ENCODE measurements at regions not wholly inside any gene's neighbourhood (a gene's known extent, or its start where the extent isn't known, plus 50 kb on each side); places are given as distances from the start of the nearest gene placed in this dataset.

- Histone ChIP-seq H3K9me3 (ENCODE audit: control insufficient read depth in 1 of 2, insufficient read depth in 1 of 2, low read length in 2 of 2) (no peaks in the 10 kb centered on the region), H3K4me3 (ENCODE audit: low read length) (no peak overlapping the region), H3K4me1 (ENCODE audit: insufficient read depth, low read length) (no peaks in the 10 kb centered on the region), H3K36me3 (ENCODE audit: insufficient read depth, low read length) (no peaks in the 10 kb centered on the region), H3K27ac (ENCODE audit: low read depth in 1 of 2, low read length in 2 of 2) (no peak overlapping the region), H3K27me3 (ENCODE audit: control insufficient read depth in 1 of 2, insufficient read depth in 2 of 2, low read length in 2 of 2) (no peaks in the 10 kb centered on the region)
- no peak overlapping the region for H3K27ac Mint-ChIP-seq
- intact Hi-C loops (cut with DNase I, micrococcal nuclease): no loop called here
- H3K4me1 Mint-ChIP-seq (ENCODE audit: low read depth): no peaks in the 10 kb centered on the region
- H3K27me3 Mint-ChIP-seq: peaks cover 11% of the 10 kb centered on the region
- TF ChIP-seq CTCF (IDR thresholded peaks at IDR 0.05): no peak
- CTCF ChIA-PET: no interaction called here
- DNase-seq (no peak), ATAC-seq (ENCODE audit: poor library complexity) (no peak)
- H3K9me3 Mint-ChIP-seq: no peaks in the 10 kb centered on the region
- POLR2A ChIA-PET: no interaction called here
- no peaks in the 10 kb centered on the region for H3K36me3 Mint-ChIP-seq (ENCODE audit: low read depth)
- H3K4me3 Mint-ChIP-seq: no peak overlapping the region
Observed at GRCh38 chr1:99534638-99534930, 111.3 kb upstream of the PALMD start.

DNA sequence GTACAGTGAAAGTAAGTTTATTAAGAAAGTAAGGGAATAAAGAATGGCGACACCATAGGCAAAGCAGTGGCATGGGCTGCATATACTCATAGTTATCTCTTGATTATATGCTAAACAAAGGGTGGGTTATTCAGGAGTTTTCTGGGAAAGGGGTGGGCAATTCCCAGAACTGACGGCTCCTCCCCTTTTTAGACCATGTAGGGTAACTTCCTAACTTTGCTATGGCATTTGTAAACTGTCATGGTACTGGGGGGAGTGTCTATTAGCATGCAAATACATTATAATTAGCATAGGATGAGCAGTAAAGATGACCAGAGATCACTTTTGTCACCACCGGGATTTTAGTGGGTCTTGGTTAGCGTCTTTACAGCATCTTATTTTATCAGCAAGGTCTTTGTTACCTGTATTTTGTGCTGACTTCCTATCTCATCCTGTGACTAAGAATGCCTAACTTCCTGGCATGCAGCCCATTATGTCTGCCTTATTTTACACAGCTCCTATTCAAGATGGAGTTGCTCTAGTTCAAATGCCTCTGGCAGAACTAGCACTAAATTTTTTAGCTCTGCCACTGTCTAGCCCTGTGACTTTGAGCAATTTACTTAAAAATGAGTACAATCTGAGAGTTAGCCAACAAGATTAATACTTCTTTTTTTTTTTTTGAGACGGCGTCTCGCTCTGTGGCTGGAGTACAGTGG, 110.3 kb upstream of the PALMD start:
- Mint-ChIP-seq H3K4me3 (no peak overlapping the region), H3K9me3 (no peaks in the 10 kb centered on the region), H3K4me1 (ENCODE audit: low read depth) (no peaks in the 10 kb centered on the region), H3K27ac (no peak overlapping the region), H3K36me3 (ENCODE audit: low read depth) (no peaks in the 10 kb centered on the region), H3K27me3 (peaks cover 11% of the 10 kb centered on the region)
- Histone ChIP-seq H3K4me3 (ENCODE audit: low read length) (no peak overlapping the region), H3K27ac (ENCODE audit: low read depth in 1 of 2, low read length in 2 of 2) (no peak overlapping the region), H3K27me3 (ENCODE audit: control insufficient read depth in 1 of 2, insufficient read depth in 2 of 2, low read length in 2 of 2) (no peaks in the 10 kb centered on the region), H3K36me3 (ENCODE audit: insufficient read depth, low read length) (no peaks in the 10 kb centered on the region), H3K9me3 (ENCODE audit: control insufficient read depth in 1 of 2, insufficient read depth in 1 of 2, low read length in 2 of 2) (no peaks in the 10 kb centered on the region), H3K4me1 (ENCODE audit: insufficient read depth, low read length) (no peaks in the 10 kb centered on the region)
- CTCF ChIA-PET: no interaction called here
- no peak for DNase-seq
- intact Hi-C loops (cut with DNase I, micrococcal nuclease): no loop called here
- no peak for TF ChIP-seq CTCF (IDR thresholded peaks at IDR 0.05)
- no peak for ATAC-seq (ENCODE audit: poor library complexity)
- POLR2A ChIA-PET: no interaction called here

- ATAC-seq (ENCODE audit: poor library complexity): no peak
- H3K27ac ChIP-seq (ENCODE audit: low read depth in 1 of 2, low read length in 2 of 2): no peak overlapping the region
- Mint-ChIP-seq H3K27ac (no peak overlapping the region), H3K36me3 (ENCODE audit: low read depth) (no peaks in the 10 kb centered on the region), H3K27me3 (peaks cover 9% of the 10 kb centered on the region), H3K9me3 (no peaks in the 10 kb centered on the region), H3K4me1 (ENCODE audit: low read depth) (no peaks in the 10 kb centered on the region), H3K4me3 (no peak overlapping the region)
- no peaks in the 10 kb centered on the region for H3K27me3 ChIP-seq (ENCODE audit: control insufficient read depth in 1 of 2, insufficient read depth in 2 of 2, low read length in 2 of 2)
- DNase-seq: no peak
- no peak overlapping the region for H3K4me3 ChIP-seq (ENCODE audit: low read length)
- intact Hi-C loops (cut with DNase I, micrococcal nuclease): no loop called here
- no peaks in the 10 kb centered on the region for H3K36me3 ChIP-seq (ENCODE audit: insufficient read depth, low read length)
- POLR2A ChIA-PET: no interaction called here
- TF ChIP-seq CTCF (IDR thresholded peaks at IDR 0.05): no peak
- no peaks in the 10 kb centered on the region for H3K4me1 ChIP-seq (ENCODE audit: insufficient read depth, low read length)
- CTCF ChIA-PET: no interaction called here
- no peaks in the 10 kb centered on the region for H3K9me3 ChIP-seq (ENCODE audit: control insufficient read depth in 1 of 2, insufficient read depth in 1 of 2, low read length in 2 of 2)
Observed at GRCh38 chr1:99537886-99538617, 107.9 kb upstream of the PALMD start.

Data from CD4-positive, alpha-beta T cell (primary cell).